CD4-positive, alpha-beta T cell treated with Interleukin-21 for 1 hour (primary cell): ENCODE measurements at regions not wholly inside any gene's neighbourhood (a gene's known extent, or its start where the extent isn't known, plus 50 kb on each side); places are given as distances from the start of the nearest gene placed in this dataset.

Experiments
- DNase-seq: peaks from one replicate; pipeline ENCODE4 v3.0.0-alpha.2; 2020

DNA sequence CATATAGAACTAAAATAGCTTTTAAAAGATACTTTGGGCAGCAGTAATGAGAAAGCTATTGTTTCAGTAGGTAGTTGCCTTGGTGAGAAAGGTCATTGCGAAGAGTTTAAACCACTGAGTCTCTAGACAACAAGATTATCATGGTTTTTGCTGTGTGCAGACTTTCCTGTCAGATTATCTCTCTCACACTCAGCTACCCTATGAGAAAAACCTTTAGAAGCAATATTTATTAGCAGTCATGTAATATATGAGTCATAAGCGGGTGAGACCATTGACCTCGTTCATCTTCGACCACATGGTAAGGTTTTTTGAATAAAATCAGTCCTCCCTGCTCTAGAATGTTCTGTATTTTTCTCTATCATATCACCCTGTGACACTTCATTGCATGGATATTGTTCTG is 59.9 kb downstream of the GPR65 start:
- no peak for DNase-seq

DNA sequence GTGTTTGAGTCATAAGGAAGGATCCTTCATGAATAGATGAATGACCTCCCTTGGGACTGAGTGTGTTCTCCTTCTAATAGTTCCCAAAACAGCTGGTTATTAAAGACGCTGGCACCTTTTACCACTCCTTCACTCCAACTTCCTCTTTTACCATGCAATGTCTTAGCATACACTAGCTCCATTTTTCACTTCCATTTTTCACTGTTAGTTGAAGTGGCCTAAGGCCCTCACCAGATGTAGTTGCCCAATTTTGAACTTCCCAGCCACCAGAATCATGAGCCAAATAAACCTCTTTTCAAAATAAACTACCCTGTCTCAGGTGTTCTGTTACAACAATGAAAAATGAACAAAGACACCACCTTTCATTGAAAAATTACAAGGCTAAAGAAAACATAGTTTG is 64.7 kb downstream of the GPR65 start:
- no peak for DNase-seq

DNA sequence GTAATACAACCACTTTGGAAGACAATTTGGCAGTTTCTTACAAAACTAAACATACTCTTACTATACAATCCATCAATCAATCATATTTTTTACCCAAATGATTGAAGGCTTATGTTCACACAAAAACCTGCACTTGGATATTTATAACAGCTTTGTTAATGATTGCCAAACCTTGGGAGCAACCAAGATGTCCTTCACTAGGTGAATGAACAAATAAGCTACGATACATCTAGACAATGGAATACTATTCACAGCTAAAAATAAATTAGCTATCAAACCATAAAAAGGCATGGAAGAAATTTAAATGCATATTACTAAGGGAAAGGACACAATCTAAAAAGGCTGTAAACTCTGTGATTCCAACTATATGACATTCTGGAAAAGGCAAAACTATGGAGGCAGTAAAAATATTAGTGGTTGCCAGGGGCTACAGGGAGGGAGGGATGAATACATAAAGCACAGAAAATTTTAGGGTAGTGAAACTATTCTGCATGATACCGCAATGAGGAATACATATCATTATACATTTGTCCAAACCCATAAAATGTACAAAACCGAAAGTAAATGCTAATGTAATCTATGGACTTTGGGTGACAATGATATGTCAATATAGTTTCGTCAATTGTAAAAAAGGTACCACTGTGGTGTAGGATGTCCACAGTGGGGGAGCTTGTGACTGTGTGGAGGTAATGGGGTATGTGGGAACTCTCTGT is 70.5 kb downstream of the GPR65 start:
- peak; percentile 1 for DNase-seq

DNA sequence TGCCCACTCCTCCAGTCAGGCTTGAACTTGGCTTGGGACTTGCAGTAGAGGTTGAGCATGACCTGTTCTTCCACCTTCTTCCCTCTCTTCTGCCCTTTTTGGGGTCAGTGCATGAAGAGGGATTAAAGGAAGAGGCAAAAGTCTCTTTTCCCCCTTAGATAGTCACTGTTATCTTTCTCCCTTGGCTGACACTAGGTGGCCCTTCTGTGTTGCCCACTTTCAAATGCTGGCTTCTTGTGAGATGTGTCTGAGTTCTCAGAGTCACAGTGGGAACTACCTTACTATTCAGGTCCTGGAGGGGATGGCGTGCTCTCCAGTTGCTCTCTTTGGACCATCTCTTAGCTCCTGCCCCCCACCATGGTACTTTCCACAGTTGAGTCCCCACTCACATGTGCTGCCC is 73.6 kb downstream of the GPR65 start:
- DNase-seq: no peak

DNA sequence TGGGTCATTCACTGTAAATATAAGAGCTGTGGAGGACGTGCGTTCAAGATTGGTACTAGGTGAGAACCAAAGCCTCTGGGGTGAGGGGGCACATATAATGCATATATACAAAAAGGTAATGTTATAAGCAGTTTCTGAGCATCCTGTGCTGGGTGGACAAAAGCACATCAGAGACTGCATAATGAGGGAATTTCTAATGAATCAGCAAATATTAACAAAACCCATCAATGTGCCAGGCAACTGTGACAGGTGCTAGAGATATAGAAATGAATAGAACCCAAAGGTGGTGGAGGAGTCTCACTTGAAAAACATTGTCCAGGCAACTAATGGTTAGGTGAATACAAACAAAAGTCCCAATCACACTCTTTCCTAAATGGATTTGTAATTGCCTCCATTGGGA is 74.7 kb downstream of the GPR65 start:
- no peak for DNase-seq

DNA sequence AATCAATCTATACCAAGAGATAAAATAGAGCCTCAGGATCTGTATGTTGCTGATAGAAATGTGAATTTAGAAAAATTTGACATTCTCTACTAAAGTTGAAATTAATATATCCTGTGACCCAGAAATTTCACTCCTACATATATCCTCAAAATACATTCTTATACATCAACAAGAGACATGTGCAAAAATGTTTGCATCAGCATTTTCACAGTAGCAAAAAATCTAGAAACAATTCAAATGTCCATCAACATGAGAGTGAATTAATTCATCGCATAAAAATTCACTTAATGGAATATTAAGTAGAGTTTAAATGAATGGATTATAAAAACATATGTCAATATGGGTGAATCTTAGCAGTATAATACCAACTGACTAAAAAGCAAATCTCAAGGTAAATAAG is 80.8 kb downstream of the GPR65 start:
- DNase-seq: no peak

DNA sequence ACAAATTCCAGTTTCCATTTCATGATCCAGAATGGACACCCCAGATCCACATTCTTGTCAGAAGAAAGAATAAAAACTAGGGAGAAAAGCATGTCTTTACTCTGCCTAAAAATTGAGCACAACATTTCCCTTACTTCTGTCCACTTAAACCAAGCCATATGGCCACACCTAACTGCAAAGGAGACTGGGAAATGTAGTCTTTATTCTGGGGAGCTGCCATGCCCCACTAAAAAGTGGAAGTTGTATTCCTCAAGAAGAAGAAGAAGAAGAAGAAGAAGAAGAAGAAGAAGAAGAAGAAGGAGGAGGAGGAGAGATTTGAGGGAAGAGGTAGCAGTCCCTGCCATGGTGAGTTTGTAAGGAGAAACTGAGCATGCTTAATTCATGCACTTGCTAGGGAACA is 84.5 kb downstream of the GPR65 start:
- no peak for DNase-seq

DNA sequence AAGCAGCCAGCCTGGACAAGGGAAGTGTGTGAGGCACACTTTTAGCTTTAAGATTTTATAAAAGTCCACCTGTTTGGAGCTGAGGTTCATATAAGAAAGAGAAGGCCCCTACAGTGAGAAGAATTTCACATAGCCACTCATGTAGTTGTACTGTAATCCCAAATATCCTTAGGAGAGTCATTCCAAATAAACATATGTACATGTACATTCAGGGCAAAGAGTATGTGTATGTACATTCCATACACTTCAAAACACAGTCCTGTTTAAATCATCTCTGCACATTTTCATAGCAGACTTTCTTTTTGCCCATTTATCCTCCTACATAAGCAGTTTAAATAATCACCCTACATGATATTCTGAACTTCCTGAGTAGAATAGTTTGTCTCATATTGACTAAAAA is 87.6 kb downstream of the GPR65 start:
- DNase-seq: no peak

DNA sequence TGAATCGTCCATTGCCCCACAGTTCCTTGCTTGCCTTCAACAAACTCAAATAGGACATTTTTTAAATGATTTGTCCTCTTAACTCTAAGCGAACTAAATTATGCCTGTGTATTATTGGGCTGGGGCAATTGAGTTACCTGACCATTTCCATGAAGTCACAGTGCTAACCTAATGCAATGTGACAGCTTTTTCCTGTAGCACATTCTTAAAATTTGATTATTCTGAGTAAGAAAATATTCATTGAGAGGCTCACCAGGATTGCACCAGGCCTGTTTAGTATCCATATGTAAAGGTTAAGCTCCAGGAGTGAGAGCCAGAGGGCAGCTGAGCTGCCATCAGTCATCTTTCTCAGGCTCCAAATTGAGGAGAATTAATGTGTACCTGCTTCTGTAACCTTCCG is 90.9 kb downstream of the GPR65 start:
- DNase-seq: no peak

DNA sequence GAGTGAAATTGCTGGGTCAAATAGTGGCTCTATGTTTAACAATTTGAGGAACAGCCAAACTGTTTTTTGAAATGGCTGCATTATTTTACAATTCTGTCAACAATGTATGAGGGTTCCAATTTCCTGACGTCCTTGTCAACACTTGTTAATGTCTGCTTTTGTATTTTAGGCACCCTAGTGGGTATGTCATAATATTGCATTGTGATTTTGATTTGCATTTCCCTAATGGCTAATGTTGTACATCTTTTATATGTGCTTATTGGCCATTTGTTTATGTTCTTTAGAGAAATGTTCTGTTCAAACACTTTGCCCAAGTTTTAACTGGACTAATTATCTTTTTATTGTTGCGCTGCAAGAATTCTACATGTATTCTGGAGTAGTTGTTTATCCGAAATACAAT is 93.2 kb downstream of the GPR65 start:
- no peak for DNase-seq

- DNase-seq: no peak
Measured at GRCh38 chr14:88104710-88105109, 99.8 kb downstream of the GPR65 start.

DNA sequence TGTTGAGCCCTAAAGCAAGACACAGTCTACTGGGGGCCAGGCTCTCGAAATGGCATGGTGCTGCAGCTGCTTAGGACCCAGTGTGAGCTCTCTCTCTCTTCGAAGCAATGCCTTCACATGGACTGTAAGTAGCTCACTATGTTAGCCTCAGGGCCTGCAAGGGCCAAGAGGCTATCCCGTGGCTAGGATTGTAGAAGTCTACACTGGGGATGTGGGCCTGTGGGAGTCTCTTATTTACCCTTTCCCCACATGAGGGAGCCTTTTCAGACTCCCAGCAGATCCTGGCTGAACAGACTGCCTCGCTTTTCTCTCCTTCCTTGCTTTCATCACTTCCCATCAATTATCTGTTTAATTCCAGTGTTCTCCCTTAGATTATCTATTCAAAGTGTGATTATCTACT is 101.4 kb downstream of the GPR65 start:
- no peak for DNase-seq

DNA sequence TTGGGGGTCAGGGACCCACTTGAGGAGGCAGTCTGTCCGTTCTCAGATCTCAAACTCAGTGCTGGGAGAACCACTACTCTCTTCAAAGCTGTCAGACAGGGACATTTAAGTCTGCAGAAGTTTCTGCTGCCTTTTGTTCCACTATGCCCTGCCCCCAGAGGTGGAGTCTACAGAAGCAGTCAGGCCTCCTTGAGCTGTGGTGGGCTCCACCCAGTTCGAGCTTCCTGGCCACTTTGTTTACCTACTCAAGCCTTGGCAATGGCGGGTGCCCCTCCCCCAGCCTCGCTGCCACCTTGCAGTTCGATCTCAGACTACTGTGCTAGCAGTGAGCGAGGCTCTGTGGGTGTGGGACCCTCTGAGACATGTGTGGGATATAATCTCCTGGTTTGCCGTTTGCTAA is 122.7 kb downstream of the GPR65 start:
- peak; percentile 19 for DNase-seq

DNA sequence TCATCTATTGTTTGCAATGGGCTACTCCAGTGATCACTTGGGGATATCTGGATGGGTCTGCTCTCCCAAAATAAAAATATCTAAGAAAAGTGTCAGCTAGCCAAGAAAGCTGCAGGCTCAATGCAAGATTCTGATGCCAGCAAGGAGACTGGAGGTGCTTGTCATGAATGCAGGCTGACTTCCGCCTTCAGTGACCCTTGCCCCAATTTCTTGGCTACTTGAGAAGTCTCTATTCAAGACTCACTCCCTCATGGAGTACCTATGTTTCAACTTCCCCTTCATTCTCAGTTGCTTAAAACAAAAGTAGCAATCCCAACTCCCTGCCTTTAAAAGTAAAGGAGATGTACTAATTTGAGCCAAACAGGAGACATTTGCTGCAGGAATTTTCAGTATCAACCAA is 123.9 kb downstream of the GPR65 start:
- no peak for DNase-seq

DNA sequence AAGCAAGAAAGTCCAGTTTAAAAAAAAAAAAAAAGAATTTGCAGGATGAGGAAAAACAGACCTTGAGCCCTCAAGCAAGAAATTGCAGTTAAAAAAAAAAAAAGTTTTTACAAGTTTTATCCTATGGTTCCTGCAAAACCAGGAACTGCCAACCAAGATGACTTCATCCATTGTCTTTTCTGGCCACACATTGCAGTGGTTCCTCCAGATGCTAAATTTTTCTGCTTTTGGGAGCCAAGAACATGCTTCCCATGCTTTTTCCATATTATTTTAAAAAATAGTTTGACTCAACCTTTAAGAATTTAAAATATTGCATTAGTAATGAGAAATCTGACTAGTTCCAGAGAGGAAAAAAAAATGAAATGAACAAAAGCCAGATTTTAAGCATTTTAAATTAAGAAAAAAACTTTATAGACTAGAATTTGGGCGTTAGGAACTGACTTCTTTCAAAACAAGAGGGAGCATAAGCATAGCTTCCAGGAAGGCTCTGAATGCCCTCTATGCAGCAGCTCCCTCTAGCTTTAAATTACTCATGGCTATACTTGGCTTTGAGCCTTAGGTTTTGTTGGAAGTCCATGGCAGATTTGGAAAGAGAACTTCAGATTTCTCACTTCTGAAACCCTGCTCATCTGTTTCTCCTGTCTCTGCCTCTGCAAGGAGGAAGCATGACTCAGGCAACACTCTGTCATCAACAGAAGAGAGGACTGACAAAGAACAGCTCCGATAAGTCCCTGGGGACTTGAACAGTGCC is 124.5 kb downstream of the GPR65 start:
- peak; percentile 12 for DNase-seq

- DNase-seq: no peak
Measured at GRCh38 chr14:88130057-88130432, 125.1 kb downstream of the GPR65 start.
